Fibroblast of mammary gland (primary cell): ENCODE measurements at regions not wholly inside any gene's neighbourhood (a gene's known extent, or its start where the extent isn't known, plus 50 kb on each side); places are given as distances from the start of the nearest gene placed in this dataset.

Source experiments
- DNase-seq: peaks from one replicate; pipeline ENCODE4 v3.0.0-alpha.2; 2010; ENCODE audit warnings: low read depth
- H3K4me3 ChIP-seq: 2 replicates; pipeline ENCODE4 v1.5.1; 2011; ENCODE audit warnings: low read depth, mild to moderate bottlenecking, low read length, moderate library complexity; ENCODE audit not compliant: control insufficient read depth
- CTCF ChIP-seq: conservative IDR thresholded peaks from 2 replicates; pipeline ENCODE4 v1.5.1; 2011; ENCODE audit warnings: low read depth, low read length, inconsistent platforms; ENCODE audit not compliant: control insufficient read depth, insufficient read depth

GRCh38 chr21:29429218-29429617 is 130.5 kb downstream of the BACH1 start:
- H3K4me3 ChIP-seq, result no peak overlapping the region
- no peak for TF ChIP-seq CTCF
- DNase-seq, result no peak

GRCh38 chr21:29430030-29430429 is 131.3 kb downstream of the BACH1 start:
- no peak for DNase-seq
- TF ChIP-seq CTCF, result no peak
- no peak overlapping the region for H3K4me3 ChIP-seq

GRCh38 chr21:29430576-29430975 is 131.9 kb downstream of the BACH1 start:
- H3K4me3 ChIP-seq, result no peak overlapping the region
- TF ChIP-seq CTCF, result no peak
- DNase-seq, result no peak

GRCh38 chr21:29431178-29431577 is 132.5 kb downstream of the BACH1 start:
- no peak for TF ChIP-seq CTCF
- no peak overlapping the region for H3K4me3 ChIP-seq

GRCh38 chr21:29431680-29432079 is 133.0 kb downstream of the BACH1 start:
- no peak for TF ChIP-seq CTCF

More at GRCh38 chr21:29431178-29431577, 132.5 kb downstream of the BACH1 start:
- no peak for DNase-seq

GRCh38 chr21:29433366-29434059 is 134.8 kb downstream of the BACH1 start:
- no peak for TF ChIP-seq CTCF
- DNase-seq, result no peak
- H3K4me3 ChIP-seq, result no peak overlapping the region

More at GRCh38 chr21:29431680-29432079, 133.0 kb downstream of the BACH1 start:
- H3K4me3 ChIP-seq, result no peak overlapping the region
- DNase-seq, result no peak
